ENCODE measurements at regions not wholly inside any gene's neighbourhood (a gene's known extent, or its start where the extent isn't known, plus 50 kb on each side); places are given as distances from the start of the nearest gene placed in this dataset.

- Histone ChIP-seq H2BK12ac (ENCODE audit: low read length) (no peak overlapping the region), H3K4ac (ENCODE audit: low read length) (no peak overlapping the region), H4K91ac (ENCODE audit: low read depth, low read length, poor library complexity) (no peak overlapping the region), H3K79me1 (ENCODE audit: low read depth, low read length) (no peaks in the 10 kb centered on the region), H3K27me3 (ENCODE audit: control insufficient read depth in 3 of 3, insufficient read depth in 3 of 3, low read depth in 1 of 3, low read length in 3 of 3) (no peaks in the 10 kb centered on the region), H3K4me3 (ENCODE audit: low read length in 2 of 2) (no peak overlapping the region), H3K4me1 (ENCODE audit: control insufficient read depth in 2 of 2, insufficient read depth in 1 of 2, low read depth in 1 of 2, low read length in 2 of 2) (no peaks in the 10 kb centered on the region), H3K14ac (ENCODE audit: low read length) (no peak overlapping the region), H3K9ac (ENCODE audit: low read depth, low read length, poor library complexity) (no peak overlapping the region), H2BK5ac (ENCODE audit: low read length) (no peak overlapping the region), H2AK5ac (ENCODE audit: low read depth, low read length) (no peak overlapping the region), H3K23ac (ENCODE audit: low read depth, low read length, poor library complexity) (no peak overlapping the region), H3K27ac (replicated peaks; ENCODE audit: low read length) (no peak overlapping the region), H2BK15ac (ENCODE audit: low read length) (no peak overlapping the region), H2AFZ (ENCODE audit: low read length) (no peak overlapping the region), H3K4me2 (ENCODE audit: insufficient read depth, low read length, poor library complexity, severe bottlenecking) (no peak overlapping the region), H2BK120ac (ENCODE audit: low read depth, low read length) (no peak overlapping the region), H3K36me3 (replicated peaks in 1 of 2; ENCODE audit: control insufficient read depth in 2 of 2, insufficient read depth in 2 of 2, low read length in 2 of 2) (no peaks in the 10 kb centered on the region), H3K9me3 (replicated peaks in 1 of 2; ENCODE audit: control insufficient read depth in 2 of 2, insufficient read depth in 1 of 2, low read depth in 1 of 2, low read length in 2 of 2) (no peaks in the 10 kb centered on the region), H4K8ac (ENCODE audit: low read depth, low read length) (no peak overlapping the region), H3K18ac (ENCODE audit: low read length) (no peak overlapping the region)
- no peak for DNase-seq (ENCODE audit: low spot score)
- WGBS, 2 donors (ENCODE audit: extremely low coverage in 2 of 2, insufficient read length in 2 of 2, insufficient replicate concordance in 1 of 2): no CpG with 5 or more reads among the region's 2 CpGs
Observed at GRCh38 chr4:189304809-189305208, 635.9 kb upstream of the FRG1 start.

DNA sequence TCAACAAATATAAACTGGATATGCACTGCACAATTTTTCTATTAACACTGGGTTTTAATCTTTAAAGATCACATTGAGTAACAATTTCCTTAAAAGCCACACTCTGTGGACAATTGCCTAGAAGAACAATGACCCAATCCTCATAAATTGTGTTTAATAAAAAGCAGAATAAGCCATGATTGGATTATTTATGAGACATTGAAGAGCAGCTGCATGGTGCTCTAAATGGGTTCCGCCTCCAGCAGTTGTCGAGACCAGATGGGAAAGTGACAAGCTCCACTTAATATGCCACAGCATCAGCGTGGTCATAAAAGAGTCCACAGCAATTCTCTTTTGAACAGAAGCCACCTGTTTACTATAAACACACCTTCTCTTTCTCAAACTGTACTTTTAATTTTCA lies 635.2 kb upstream of the FRG1 start:
- H3K9me3 ChIP-seq (replicated peaks in 1 of 2; ENCODE audit: control insufficient read depth in 2 of 2, insufficient read depth in 1 of 2, low read depth in 1 of 2, low read length in 2 of 2): no peaks in the 10 kb centered on the region

GRCh38 chr4:189311251-189311650 lies 629.4 kb upstream of the FRG1 start:
- no peak overlapping the region for H3K9ac ChIP-seq (ENCODE audit: low read depth, low read length, poor library complexity)
- H3K4me2 ChIP-seq (ENCODE audit: insufficient read depth, low read length, poor library complexity, severe bottlenecking): no peak overlapping the region
- no peaks in the 10 kb centered on the region for H3K36me3 ChIP-seq (replicated peaks in 1 of 2; ENCODE audit: control insufficient read depth in 2 of 2, insufficient read depth in 2 of 2, low read length in 2 of 2)
- no peak overlapping the region for H2AFZ ChIP-seq (ENCODE audit: low read length)
- H2BK5ac ChIP-seq (ENCODE audit: low read length): no peak overlapping the region
- H2BK12ac ChIP-seq (ENCODE audit: low read length): no peak overlapping the region
- H2BK15ac ChIP-seq (ENCODE audit: low read length): no peak overlapping the region
- H3K4me1 ChIP-seq (ENCODE audit: control insufficient read depth in 2 of 2, insufficient read depth in 1 of 2, low read depth in 1 of 2, low read length in 2 of 2): peaks cover 0 to 2% of the 10 kb centered on the region in 2 donors
- WGBS, 2 donors (ENCODE audit: extremely low coverage in 2 of 2, insufficient read length in 2 of 2, insufficient replicate concordance in 1 of 2): no CpG with 5 or more reads among the region's 1 CpG
- H2AK5ac ChIP-seq (ENCODE audit: low read depth, low read length): no peak overlapping the region
- H3K9me3 ChIP-seq (replicated peaks in 1 of 2; ENCODE audit: control insufficient read depth in 2 of 2, insufficient read depth in 1 of 2, low read depth in 1 of 2, low read length in 2 of 2): no peaks in the 10 kb centered on the region
- H3K79me1 ChIP-seq (ENCODE audit: low read depth, low read length): no peaks in the 10 kb centered on the region
- no peak for DNase-seq (ENCODE audit: low spot score)
- H3K14ac ChIP-seq (ENCODE audit: low read length): no peak overlapping the region
- no peak overlapping the region for H3K4ac ChIP-seq (ENCODE audit: low read length)
- no peak overlapping the region for H4K91ac ChIP-seq (ENCODE audit: low read depth, low read length, poor library complexity)
- H3K27ac ChIP-seq (replicated peaks; ENCODE audit: low read length): no peak overlapping the region
- no peak overlapping the region for H4K8ac ChIP-seq (ENCODE audit: low read depth, low read length)
- H2BK120ac ChIP-seq (ENCODE audit: low read depth, low read length): no peak overlapping the region
- H3K27me3 ChIP-seq (ENCODE audit: control insufficient read depth in 3 of 3, insufficient read depth in 3 of 3, low read depth in 1 of 3, low read length in 3 of 3): no peaks in the 10 kb centered on the region
- H3K23ac ChIP-seq (ENCODE audit: low read depth, low read length, poor library complexity): no peak overlapping the region
- no peak overlapping the region for H3K4me3 ChIP-seq (ENCODE audit: low read length in 2 of 2)
- no peak overlapping the region for H3K18ac ChIP-seq (ENCODE audit: low read length)

More for the DNA sequence above, 635.2 kb upstream of the FRG1 start:
- Histone ChIP-seq H3K18ac (ENCODE audit: low read length) (no peak overlapping the region), H2BK120ac (ENCODE audit: low read depth, low read length) (no peak overlapping the region), H2AFZ (ENCODE audit: low read length) (no peak overlapping the region), H3K36me3 (replicated peaks in 1 of 2; ENCODE audit: control insufficient read depth in 2 of 2, insufficient read depth in 2 of 2, low read length in 2 of 2) (no peaks in the 10 kb centered on the region), H2BK15ac (ENCODE audit: low read length) (no peak overlapping the region), H3K4me3 (ENCODE audit: low read length in 2 of 2) (no peak overlapping the region), H3K14ac (ENCODE audit: low read length) (no peak overlapping the region), H4K91ac (ENCODE audit: low read depth, low read length, poor library complexity) (no peak overlapping the region), H2BK12ac (ENCODE audit: low read length) (no peak overlapping the region), H3K4ac (ENCODE audit: low read length) (no peak overlapping the region), H2AK5ac (ENCODE audit: low read depth, low read length) (no peak overlapping the region), H2BK5ac (ENCODE audit: low read length) (no peak overlapping the region), H3K27me3 (ENCODE audit: control insufficient read depth in 3 of 3, insufficient read depth in 3 of 3, low read depth in 1 of 3, low read length in 3 of 3) (no peaks in the 10 kb centered on the region), H3K4me1 (ENCODE audit: control insufficient read depth in 2 of 2, insufficient read depth in 1 of 2, low read depth in 1 of 2, low read length in 2 of 2) (no peaks in the 10 kb centered on the region), H3K4me2 (ENCODE audit: insufficient read depth, low read length, poor library complexity, severe bottlenecking) (no peak overlapping the region), H3K9ac (ENCODE audit: low read depth, low read length, poor library complexity) (no peak overlapping the region), H3K27ac (replicated peaks; ENCODE audit: low read length) (no peak overlapping the region), H4K8ac (ENCODE audit: low read depth, low read length) (no peak overlapping the region), H3K23ac (ENCODE audit: low read depth, low read length, poor library complexity) (no peak overlapping the region), H3K79me1 (ENCODE audit: low read depth, low read length) (no peaks in the 10 kb centered on the region)
- WGBS, 2 donors (ENCODE audit: extremely low coverage in 2 of 2, insufficient read length in 2 of 2, insufficient replicate concordance in 1 of 2): no CpG with 5 or more reads among the region's 3 CpGs
- DNase-seq (ENCODE audit: low spot score): no peak

DNA sequence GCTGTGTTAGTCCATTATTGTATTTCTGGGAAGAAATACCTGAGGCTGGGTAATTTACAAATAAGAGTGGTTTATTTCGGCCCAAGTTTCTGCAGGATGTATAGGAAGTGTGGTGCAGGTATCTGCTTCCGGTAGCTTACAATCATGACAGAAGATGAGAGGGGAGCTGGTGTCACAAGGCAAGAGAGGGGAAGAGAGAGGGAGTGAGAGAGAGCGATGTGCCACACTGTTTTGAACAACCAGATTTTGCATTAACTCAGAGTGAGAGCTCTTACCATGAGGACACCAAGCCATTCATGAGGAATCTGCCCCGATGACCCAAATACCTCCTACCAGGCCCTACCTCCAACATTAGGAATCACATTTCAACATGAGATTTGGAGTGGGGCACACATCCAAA lies 627.6 kb upstream of the FRG1 start:
- Histone ChIP-seq H3K9ac (ENCODE audit: low read depth, low read length, poor library complexity) (no peak overlapping the region), H2BK120ac (ENCODE audit: low read depth, low read length) (no peak overlapping the region), H4K91ac (ENCODE audit: low read depth, low read length, poor library complexity) (no peak overlapping the region), H3K23ac (ENCODE audit: low read depth, low read length, poor library complexity) (no peak overlapping the region), H2AK5ac (ENCODE audit: low read depth, low read length) (no peak overlapping the region), H3K36me3 (replicated peaks in 1 of 2; ENCODE audit: control insufficient read depth in 2 of 2, insufficient read depth in 2 of 2, low read length in 2 of 2) (no peaks in the 10 kb centered on the region), H2BK5ac (ENCODE audit: low read length) (no peak overlapping the region), H2BK12ac (ENCODE audit: low read length) (no peak overlapping the region), H3K4me3 (ENCODE audit: low read length in 2 of 2) (no peak overlapping the region), H3K4ac (ENCODE audit: low read length) (no peak overlapping the region), H3K14ac (ENCODE audit: low read length) (no peak overlapping the region), H3K27ac (replicated peaks; ENCODE audit: low read length) (no peak overlapping the region), H3K18ac (ENCODE audit: low read length) (no peak overlapping the region), H3K9me3 (replicated peaks in 1 of 2; ENCODE audit: control insufficient read depth in 2 of 2, insufficient read depth in 1 of 2, low read depth in 1 of 2, low read length in 2 of 2) (no peaks in the 10 kb centered on the region), H2BK15ac (ENCODE audit: low read length) (no peak overlapping the region), H3K4me1 (ENCODE audit: control insufficient read depth in 2 of 2, insufficient read depth in 1 of 2, low read depth in 1 of 2, low read length in 2 of 2) (peaks cover 0 to 2% of the 10 kb centered on the region in 2 donors), H3K27me3 (ENCODE audit: control insufficient read depth in 3 of 3, insufficient read depth in 3 of 3, low read depth in 1 of 3, low read length in 3 of 3) (no peaks in the 10 kb centered on the region), H3K4me2 (ENCODE audit: insufficient read depth, low read length, poor library complexity, severe bottlenecking) (no peak overlapping the region), H2AFZ (ENCODE audit: low read length) (no peak overlapping the region), H3K79me1 (ENCODE audit: low read depth, low read length) (no peaks in the 10 kb centered on the region), H4K8ac (ENCODE audit: low read depth, low read length) (no peak overlapping the region)
- DNase-seq (ENCODE audit: low spot score): no peak
- WGBS, 2 donors (ENCODE audit: extremely low coverage in 2 of 2, insufficient read length in 2 of 2, insufficient replicate concordance in 1 of 2): no CpG with 5 or more reads among the region's 4 CpGs

All from neuronal stem cell (in vitro differentiated cells).